Panc1 (cell line): ENCODE measurements at regions not wholly inside any gene's neighbourhood (a gene's known extent, or its start where the extent isn't known, plus 50 kb on each side); places are given as distances from the start of the nearest gene placed in this dataset.

ENCODE experiments used
- ATAC-seq: fragments of 200-7000 bp; cut with Tn5 transposase; 2 replicates; pipeline ENCODE4 v1.9.1; 2020; ENCODE audit warnings: mild to moderate bottlenecking, moderate library complexity
- BruUV-seq: library from RNA; stranded (reverse); fragments of 400-500 nt; replicated peaks from 2 replicates; lab custom pipeline; 2021; lab: Mats Ljungman, UMichigan
- CTCF ChIA-PET: fragments of 300-600 bp; sonication (Branson Sonifier 250); formaldehyde crosslinking; loops from one replicate; lab custom pipeline; 2022; ENCODE audit warnings: antibody characterized with exemption; lab: Charles Lee
- POLR2A ChIA-PET: fragments of 300-600 bp; sonication (Branson Sonifier 250); formaldehyde crosslinking; loops from one replicate; lab custom pipeline; 2022; ENCODE audit warnings: antibody characterized with exemption; lab: Charles Lee
- DNase-seq: peaks from one replicate; pipeline ENCODE4 v3.0.0-alpha.2; 2010; ENCODE audit warnings: low read depth, low spot score
- H3K27ac ChIP-seq: 2 replicates; pipeline ENCODE4 v1.5.1; 2011; ENCODE audit warnings: mild to moderate bottlenecking, low read length, inconsistent platforms
- H3K27me3 ChIP-seq: fragments of 200-500 bp; sonication (Bioruptor generic); 2 replicates; pipeline ENCODE4 v1.6.0; 2014; ENCODE audit warnings: low read length, inconsistent platforms; ENCODE audit not compliant: control insufficient read depth, insufficient read depth
- H3K36me3 ChIP-seq: fragments of 200-500 bp; sonication (Bioruptor generic); 2 replicates; pipeline ENCODE4 v1.5.1; 2014; ENCODE audit warnings: inconsistent platforms, mild to moderate bottlenecking, low read length, moderate library complexity; ENCODE audit not compliant: control insufficient read depth, insufficient read depth
- H3K4me1 ChIP-seq: 2 replicates; pipeline ENCODE4 v1.5.1; 2011; ENCODE audit warnings: inconsistent platforms, mild to moderate bottlenecking, low read length, moderate library complexity; ENCODE audit not compliant: control insufficient read depth, insufficient read depth
- H3K4me3 ChIP-seq, 2 experiments: 2 replicates each; pipeline ENCODE4 v1.5.1; 2011 to 2012; ENCODE audit warnings: low read depth in 2 of 2, low read length in 2 of 2, mild to moderate bottlenecking in 2 of 2, inconsistent platforms in 1 of 2, moderate library complexity in 1 of 2
- H3K9me3 ChIP-seq: fragments of 200-500 bp; sonication (Bioruptor generic); 2 replicates; pipeline ENCODE4 v1.5.1; 2014; ENCODE audit warnings: low read depth, mild to moderate bottlenecking, inconsistent platforms, low read length, moderate library complexity; ENCODE audit not compliant: control insufficient read depth, insufficient read depth
- CTCF ChIP-seq: fragments of 450-650 bp; IDR thresholded peaks from 2 replicates; pipeline ENCODE4 v1.5.1; 2017; ENCODE audit warnings: mild to moderate bottlenecking
- POLR2AphosphoS5 ChIP-seq: IDR thresholded peaks from 2 replicates; pipeline ENCODE4 v1.6.1; 2012; ENCODE audit warnings: mild to moderate bottlenecking, low read depth, low read length, moderate library complexity
- REST ChIP-seq, 2 experiments: IDR thresholded peaks; 2 replicates each; pipeline ENCODE4 v1.6.1; 2011 to 2012; ENCODE audit warnings: low read depth in 2 of 2, control low read depth in 1 of 2, low read length in 1 of 2, mild to moderate bottlenecking in 1 of 2, moderate library complexity in 1 of 2; ENCODE audit not compliant: insufficient read depth in 1 of 2
- SIN3A ChIP-seq: IDR thresholded peaks from 2 replicates; pipeline ENCODE4 v1.6.1; 2012; ENCODE audit warnings: low read depth, mild to moderate bottlenecking, low read length, moderate library complexity, borderline replicate concordance; ENCODE audit not compliant: insufficient read depth
- TCF7L2 ChIP-seq: IDR thresholded peaks from 2 replicates; pipeline ENCODE4 v1.6.1; 2011; ENCODE audit warnings: mild to moderate bottlenecking, low read depth, low read length, inconsistent platforms
- in situ Hi-C: cut with HindIII; loops from 2 replicates; pipeline ENCODE4 v1.10.0; 2016; ENCODE audit warnings: low sequenced_read_pairs, low pct_unique_long_range_greater_than_20kb
- intact Hi-C: fragments of 100-400 bp; cut with micrococcal nuclease; formaldehyde crosslinking; loops from one replicate; pipeline ENCODE4 v1.10.0; 2022; ENCODE audit not compliant: unreplicated experiment

GRCh38 chr7:85600395-85600794 lies 413.5 kb upstream of the SEMA3D start:
- no peak for TF ChIP-seq CTCF
- no peak for TF ChIP-seq SIN3A
- no peak for TF ChIP-seq POLR2AphosphoS5
- TF ChIP-seq REST (IDR thresholded peaks at IDR 0.05; ENCODE audit: insufficient read depth in 1 of 2, low read depth in 2 of 2, low read length in 1 of 2) = no peak
- no peak for TF ChIP-seq TCF7L2
- Histone ChIP-seq H3K4me3 (no peak overlapping the region), H3K36me3 (no peaks in the 10 kb centered on the region), H3K4me1 (no peaks in the 10 kb centered on the region), H3K9me3 (no peaks in the 10 kb centered on the region), H3K27ac (no peak overlapping the region), H3K27me3 (no peaks in the 10 kb centered on the region)
- intact Hi-C loops (no loop called here), in situ Hi-C loops (no loop called here)
- ChIA-PET CTCF (interaction anchor here (0.7 kb wide), 1 partner anchor 248 kb away, joined by 15 read pairs; no protein-coding TSS in a partner anchor), POLR2A (no interaction called here)
- no peak for DNase-seq
- BruUV-seq = no TSS peak
- no peak for ATAC-seq

- CTCF ChIA-PET = no interaction called here
- intact Hi-C loops = loop anchor here (10.0 kb wide), 1 partner anchor 158 kb away; no protein-coding TSS in a partner anchor
These were observed 410.0 kb upstream of the SEMA3D start for GRCh38 chr7:85596827-85597226.

More at GRCh38 chr7:85596827-85597226, 410.0 kb upstream of the SEMA3D start:
- no peak overlapping the region for H3K27ac ChIP-seq
- ATAC-seq = no peak
- no TSS peak for BruUV-seq
- no peaks in the 10 kb centered on the region for H3K36me3 ChIP-seq
- no peak for TF ChIP-seq REST (IDR thresholded peaks at IDR 0.05; ENCODE audit: insufficient read depth in 1 of 2, low read depth in 2 of 2, low read length in 1 of 2)
- no peak for TF ChIP-seq CTCF
- no peak for TF ChIP-seq SIN3A
- no peak for TF ChIP-seq TCF7L2
- no peak for TF ChIP-seq POLR2AphosphoS5
- H3K9me3 ChIP-seq = no peaks in the 10 kb centered on the region
- in situ Hi-C loops = no loop called here
- no peaks in the 10 kb centered on the region for H3K4me1 ChIP-seq
- POLR2A ChIA-PET = no interaction called here
- H3K27me3 ChIP-seq = no peaks in the 10 kb centered on the region
- DNase-seq = no peak
- no peak overlapping the region for H3K4me3 ChIP-seq
